ENCODE measurements at regions not wholly inside any gene's neighbourhood (a gene's known extent, or its start where the extent isn't known, plus 50 kb on each side); places are given as distances from the start of the nearest gene placed in this dataset.

DNA sequence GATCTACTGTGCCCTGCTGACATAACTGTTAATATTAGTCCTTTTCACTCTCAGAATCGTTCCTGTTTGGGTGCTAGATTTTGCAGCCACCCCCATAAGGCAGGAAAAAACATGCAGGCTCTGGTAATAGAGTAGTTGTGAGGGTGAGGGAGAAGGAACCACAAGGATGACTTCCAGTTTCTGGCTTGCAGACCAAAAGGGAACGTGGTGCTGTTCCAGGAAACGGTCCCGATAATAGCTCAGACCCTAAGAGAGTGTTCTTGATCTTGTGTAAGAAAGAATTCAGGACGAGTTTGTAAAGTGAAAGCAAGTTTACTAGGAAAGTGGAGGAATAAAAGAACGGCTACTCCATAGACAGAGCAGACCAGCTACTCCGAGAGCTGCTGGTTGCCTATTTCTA lies 50.7 kb upstream of the RHOU start:
- ChIA-PET POLR2A (no interaction called here), CTCF (no interaction called here)
- TF ChIP-seq, protein P1, sequence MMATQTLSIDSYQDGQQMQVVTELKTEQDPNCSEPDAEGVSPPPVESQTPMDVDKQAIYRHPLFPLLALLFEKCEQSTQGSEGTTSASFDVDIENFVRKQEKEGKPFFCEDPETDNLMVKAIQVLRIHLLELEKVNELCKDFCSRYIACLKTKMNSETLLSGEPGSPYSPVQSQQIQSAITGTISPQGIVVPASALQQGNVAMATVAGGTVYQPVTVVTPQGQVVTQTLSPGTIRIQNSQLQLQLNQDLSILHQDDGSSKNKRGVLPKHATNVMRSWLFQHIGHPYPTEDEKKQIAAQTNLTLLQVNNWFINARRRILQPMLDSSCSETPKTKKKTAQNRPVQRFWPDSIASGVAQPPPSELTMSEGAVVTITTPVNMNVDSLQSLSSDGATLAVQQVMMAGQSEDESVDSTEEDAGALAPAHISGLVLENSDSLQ (IDR thresholded peaks at IDR 0.05) = no peak
- TF ChIP-seq FOXM1 (IDR thresholded peaks at IDR 0.05; ENCODE audit: borderline replicate concordance) (no peak), ZNF384 (IDR thresholded peaks at IDR 0.05) (no peak)
- no peak for DNase-seq (ENCODE audit: extremely low spot score)

DNA sequence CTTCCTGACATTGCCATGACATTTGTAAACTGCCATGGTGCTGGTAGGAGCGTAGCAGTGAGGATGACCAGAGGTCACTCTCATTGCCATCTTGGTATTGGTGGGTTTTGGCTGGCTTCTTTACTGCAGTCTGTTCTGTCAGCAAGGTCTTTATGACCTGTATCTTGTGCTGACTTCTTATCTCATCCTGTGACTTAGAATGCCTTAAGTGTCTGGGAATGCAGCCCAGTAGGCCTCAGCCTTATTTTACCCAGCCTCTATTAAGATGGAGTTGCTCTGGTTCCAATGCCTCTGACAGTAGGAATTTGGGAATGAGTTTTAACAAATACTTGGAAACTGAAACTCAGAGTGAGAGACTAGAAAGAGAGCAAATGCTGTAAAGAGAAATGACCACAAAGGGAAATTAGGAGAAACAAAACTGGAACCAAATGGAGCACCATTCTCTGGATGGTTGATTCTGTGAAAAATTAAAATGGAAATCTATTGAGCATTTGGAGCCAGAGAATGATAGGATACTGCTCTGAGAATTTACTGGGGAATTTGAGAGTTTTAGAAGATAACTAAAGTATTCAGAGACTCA lies 50.1 kb upstream of the RHOU start:
- DNase-seq (ENCODE audit: extremely low spot score) = no peak
- ChIA-PET CTCF (no interaction called here), POLR2A (no interaction called here)
- TF ChIP-seq ARNT (IDR thresholded peaks at IDR 0.05) = no peak
- no peak for TF ChIP-seq FOXM1 (IDR thresholded peaks at IDR 0.05; ENCODE audit: borderline replicate concordance)
- no peak for TF ChIP-seq CTBP1 (IDR thresholded peaks at IDR 0.05; ENCODE audit: borderline replicate concordance)
- no peak for TF ChIP-seq ELF4 (IDR thresholded peaks at IDR 0.05)
- TF ChIP-seq FOXK2 (IDR thresholded peaks at IDR 0.05) = no peak
- TF ChIP-seq BHLHE40 (IDR thresholded peaks at IDR 0.05; ENCODE audit: borderline replicate concordance) = no peak
- TF ChIP-seq HDGF (IDR thresholded peaks at IDR 0.05; ENCODE audit: borderline replicate concordance) = no peak
- TF ChIP-seq SUZ12 (IDR thresholded peaks at IDR 0.05) = no peak
- no peak for TF ChIP-seq TARDBP (IDR thresholded peaks at IDR 0.05)
- TF ChIP-seq LEF1 (IDR thresholded peaks at IDR 0.05; ENCODE audit: borderline replicate concordance) = no peak
- TF ChIP-seq SP1 (IDR thresholded peaks at IDR 0.05) = no peak
- TF ChIP-seq, protein P1 (IDR thresholded peaks at IDR 0.05) = no peak
- no peak for TF ChIP-seq L3MBTL2 (conservative IDR thresholded peaks at IDR 0.05)
- TF ChIP-seq NFRKB (IDR thresholded peaks at IDR 0.05) = no peak
- TF ChIP-seq FOXA1 (IDR thresholded peaks at IDR 0.05) = no peak

All from HEK293T (cell line).